Right atrium auricular region (tissue), 2 donors: ENCODE measurements at regions not wholly inside any gene's neighbourhood (a gene's known extent, or its start where the extent isn't known, plus 50 kb on each side); places are given as distances from the start of the nearest gene placed in this dataset.

Experiments used
- DNase-seq: peaks from one replicate; pipeline ENCODE4 v3.0.0-alpha.2; 2019; ENCODE audit warnings: low spot score
- H3K27ac ChIP-seq, 2 donors: fragments of 200-600 bp; sonication (generic); 1 replicate in 1 of 2; 2 replicates in 1 of 2; pipeline ENCODE4 v1.5.1; 2016 to 2019
- H3K27me3 ChIP-seq, 2 donors: fragments of 200-600 bp; sonication (generic); one replicate each; pipeline versions ENCODE4 v1.5.1 to v1.6.0; 2017 to 2019
- H3K36me3 ChIP-seq: fragments of 200-600 bp; sonication (generic); one replicate; pipeline ENCODE4 v1.5.1; 2016
- H3K4me1 ChIP-seq, 2 donors: fragments of 200-600 bp; sonication (generic); one replicate each; pipeline versions ENCODE4 v1.5.1 to v1.6.0; 2017 to 2019
- H3K4me3 ChIP-seq, 2 donors: fragments of 200-600 bp; sonication (generic); 1 replicate in 1 of 2; 2 replicates in 1 of 2; pipeline ENCODE4 v1.5.1; 2017 to 2019; ENCODE audit warnings: mild to moderate bottlenecking in 1 of 2, moderate library complexity in 1 of 2
- H3K9me3 ChIP-seq, 2 donors: fragments of 200-600 bp; sonication (generic); one replicate each; pipeline ENCODE4 v1.5.1; 2019
- TF ChIP-seq, protein P1 (sequence below), 2 donors: fragments of 200-600 bp; sonication (generic); IDR thresholded peaks; one replicate each; pipeline ENCODE4 v1.5.1; 2019; ENCODE audit warnings: antibody characterized with exemption in 2 of 2

DNA sequence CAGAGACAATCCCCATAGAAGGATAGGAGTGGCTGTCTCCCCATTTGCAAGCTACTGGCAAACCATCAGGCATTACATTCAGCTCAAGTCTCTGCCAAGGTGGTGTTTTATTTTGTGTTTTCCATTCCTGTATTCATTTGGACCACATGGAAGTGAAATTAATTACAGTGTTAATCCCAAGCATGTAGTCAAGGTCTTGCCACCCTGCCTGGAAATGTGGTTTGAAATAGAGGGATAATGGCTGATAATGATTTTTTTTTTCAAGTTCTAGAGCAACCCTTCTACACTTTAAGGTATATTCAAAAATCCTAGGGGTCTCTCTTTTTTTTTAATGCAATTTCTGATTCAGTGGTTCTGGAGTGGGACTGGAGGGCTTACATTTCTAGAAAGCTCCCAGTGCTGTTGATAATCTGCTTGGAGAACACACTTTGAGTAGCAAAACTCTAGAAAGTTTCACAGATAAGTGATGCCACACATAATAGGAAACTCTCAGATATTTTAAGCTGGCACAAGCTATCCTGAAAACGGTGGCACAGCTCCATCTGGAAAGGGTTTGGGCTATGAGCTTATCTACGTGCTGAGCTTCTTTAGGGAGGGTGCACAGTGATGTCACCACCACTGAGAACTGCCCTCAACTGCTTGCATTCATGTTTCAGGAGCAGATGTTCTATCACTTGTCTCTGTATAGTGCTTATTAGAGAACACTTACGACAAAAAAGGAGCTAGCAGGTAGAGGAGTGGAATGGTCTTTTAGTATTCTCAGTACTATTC is 140.1 kb upstream of the IL12A start:
- no peak for DNase-seq
- peaks cover 0 to 68% of the 10 kb centered on the region in 2 donors for H3K4me1 ChIP-seq

DNA sequence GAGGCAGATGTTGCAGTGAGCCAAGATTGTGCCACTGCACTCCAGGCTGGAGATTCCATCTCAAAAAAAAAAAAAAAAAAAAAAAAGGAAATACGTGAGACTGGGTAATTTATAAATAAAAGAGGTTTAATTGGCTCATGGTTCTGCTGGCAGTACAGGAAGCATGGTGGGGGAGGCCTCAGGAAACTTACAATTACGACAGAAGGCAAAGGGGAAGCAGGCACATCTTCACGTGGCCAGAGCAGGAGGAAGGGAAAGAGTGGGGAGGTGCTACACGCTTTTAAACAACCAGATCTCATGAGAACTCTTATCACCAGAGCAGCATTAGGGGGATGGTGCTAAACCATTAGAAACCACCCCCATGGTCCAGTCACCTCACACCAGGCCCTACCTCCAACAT is 138.2 kb upstream of the IL12A start:
- peaks cover 0 to 60% of the 10 kb centered on the region in 2 donors for H3K4me1 ChIP-seq
- no peaks in the 10 kb centered on the region for H3K9me3 ChIP-seq
- H3K36me3 ChIP-seq: no peaks in the 10 kb centered on the region
- H3K27me3 ChIP-seq: no peaks in the 10 kb centered on the region
- TF ChIP-seq, protein P1, sequence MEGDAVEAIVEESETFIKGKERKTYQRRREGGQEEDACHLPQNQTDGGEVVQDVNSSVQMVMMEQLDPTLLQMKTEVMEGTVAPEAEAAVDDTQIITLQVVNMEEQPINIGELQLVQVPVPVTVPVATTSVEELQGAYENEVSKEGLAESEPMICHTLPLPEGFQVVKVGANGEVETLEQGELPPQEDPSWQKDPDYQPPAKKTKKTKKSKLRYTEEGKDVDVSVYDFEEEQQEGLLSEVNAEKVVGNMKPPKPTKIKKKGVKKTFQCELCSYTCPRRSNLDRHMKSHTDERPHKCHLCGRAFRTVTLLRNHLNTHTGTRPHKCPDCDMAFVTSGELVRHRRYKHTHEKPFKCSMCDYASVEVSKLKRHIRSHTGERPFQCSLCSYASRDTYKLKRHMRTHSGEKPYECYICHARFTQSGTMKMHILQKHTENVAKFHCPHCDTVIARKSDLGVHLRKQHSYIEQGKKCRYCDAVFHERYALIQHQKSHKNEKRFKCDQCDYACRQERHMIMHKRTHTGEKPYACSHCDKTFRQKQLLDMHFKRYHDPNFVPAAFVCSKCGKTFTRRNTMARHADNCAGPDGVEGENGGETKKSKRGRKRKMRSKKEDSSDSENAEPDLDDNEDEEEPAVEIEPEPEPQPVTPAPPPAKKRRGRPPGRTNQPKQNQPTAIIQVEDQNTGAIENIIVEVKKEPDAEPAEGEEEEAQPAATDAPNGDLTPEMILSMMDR (IDR thresholded peaks at IDR 0.05): no peak
- no peak for DNase-seq
- H3K27ac ChIP-seq: peak overlapping the region in 1 of 2 donors; percentile 78
- H3K4me3 ChIP-seq: no peak overlapping the region

More for the DNA sequence above, 140.1 kb upstream of the IL12A start:
- no peaks in the 10 kb centered on the region for H3K9me3 ChIP-seq
- H3K27ac ChIP-seq: peak overlapping the region; percentile 48 to 65
- TF ChIP-seq, protein P1 (IDR thresholded peaks at IDR 0.05): no peak
- no peaks in the 10 kb centered on the region for H3K36me3 ChIP-seq
- H3K27me3 ChIP-seq: no peaks in the 10 kb centered on the region
- no peak overlapping the region for H3K4me3 ChIP-seq

DNA sequence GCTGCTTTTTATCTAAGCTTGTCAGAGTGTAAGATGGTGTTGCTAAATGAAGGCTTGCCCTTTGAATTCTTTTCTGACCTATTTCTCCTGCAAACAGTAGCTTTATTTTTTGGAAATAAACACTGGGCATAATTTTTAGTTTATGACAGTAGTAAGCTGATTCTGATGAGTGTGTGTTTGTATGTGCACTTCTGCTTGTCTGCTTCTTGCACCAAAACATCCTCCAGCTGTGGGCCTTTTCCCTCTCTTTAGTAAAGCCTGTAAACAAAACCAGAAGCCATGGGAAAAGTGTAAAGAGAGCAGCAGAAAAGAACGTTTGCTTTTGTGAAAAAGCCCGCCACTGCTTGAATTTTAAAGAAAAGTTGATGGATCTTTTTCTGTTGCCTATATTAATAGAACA is 136.4 kb upstream of the IL12A start:
- H3K4me1 ChIP-seq: peaks cover 0 to 77% of the 10 kb centered on the region in 2 donors

DNA sequence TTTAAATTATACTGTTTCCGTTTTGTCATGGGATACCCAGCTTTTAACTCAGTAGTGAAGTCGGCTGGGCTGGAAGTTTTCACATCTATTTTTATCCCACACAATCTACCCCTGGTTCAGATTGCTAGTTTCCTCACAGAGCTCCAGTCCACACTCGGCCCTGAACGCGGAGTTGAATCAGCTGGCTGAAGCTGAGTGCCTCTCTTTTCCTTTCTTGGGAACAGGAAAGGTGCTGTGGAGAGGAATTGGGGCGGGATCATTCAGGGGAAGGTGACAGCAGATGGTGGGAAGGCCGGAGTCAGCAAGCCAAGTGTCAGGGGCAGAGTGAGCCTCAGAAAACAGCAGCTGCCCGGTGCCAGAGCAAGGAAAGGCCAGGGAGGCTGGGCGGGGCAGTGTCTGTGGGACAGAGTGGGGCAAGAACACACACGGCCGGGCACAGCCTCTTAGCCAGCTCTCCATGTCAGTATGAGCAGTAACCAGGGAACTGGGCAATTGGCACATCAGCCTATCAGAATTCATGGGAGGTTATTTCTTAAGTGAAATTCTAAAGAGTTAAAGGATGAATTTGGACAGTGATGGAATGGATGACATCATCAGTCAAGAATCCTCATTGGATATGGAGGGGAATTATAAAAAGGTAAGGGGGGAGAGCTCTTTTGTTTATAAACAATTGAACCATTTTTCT is 135.7 kb upstream of the IL12A start:
- H3K4me3 ChIP-seq: peak overlapping the region; percentile 44 to 45
- no peaks in the 10 kb centered on the region for H3K27me3 ChIP-seq
- peak; percentile 79 for DNase-seq
- H3K27ac ChIP-seq: peak overlapping the region; percentile 78 to 82
- H3K9me3 ChIP-seq: no peaks in the 10 kb centered on the region
- TF ChIP-seq, protein P1 (IDR thresholded peaks at IDR 0.05): no peak
- H3K4me1 ChIP-seq: peaks cover 0 to 74% of the 10 kb centered on the region in 2 donors
- no peaks in the 10 kb centered on the region for H3K36me3 ChIP-seq

More for the DNA sequence above, 136.4 kb upstream of the IL12A start:
- DNase-seq: no peak
- TF ChIP-seq, protein P1 (IDR thresholded peaks at IDR 0.05): no peak
- Histone ChIP-seq H3K27me3 (no peaks in the 10 kb centered on the region), H3K9me3 (no peaks in the 10 kb centered on the region), H3K27ac (peak overlapping the region; percentile 78 to 82), H3K4me3 (peak overlapping the region in 1 of 2 donors; percentile 44), H3K36me3 (no peaks in the 10 kb centered on the region)

DNA sequence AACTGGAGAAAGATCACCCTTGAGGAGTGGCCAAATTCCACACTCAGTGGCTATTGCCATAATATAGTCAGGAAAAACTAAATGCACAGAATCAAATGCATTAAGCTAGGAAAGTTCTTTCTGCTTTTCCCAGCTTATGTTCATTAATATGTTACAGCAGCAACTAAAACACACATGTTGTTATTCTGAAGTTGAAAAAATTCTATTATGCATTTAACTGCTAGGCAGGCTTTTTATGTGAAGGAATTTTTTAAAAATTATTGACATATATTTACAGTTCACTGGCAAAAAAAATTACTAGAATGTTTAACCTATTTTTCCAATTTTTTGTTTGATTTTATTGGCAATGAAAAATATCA is 135.2 kb upstream of the IL12A start:
- peak overlapping the region; percentile 78 to 82 for H3K27ac ChIP-seq
- peak overlapping the region; percentile 44 to 45 for H3K4me3 ChIP-seq
- H3K9me3 ChIP-seq: no peaks in the 10 kb centered on the region
- DNase-seq: no peak
- H3K4me1 ChIP-seq: peaks cover 0 to 74% of the 10 kb centered on the region in 2 donors
- no peaks in the 10 kb centered on the region for H3K36me3 ChIP-seq
- H3K27me3 ChIP-seq: no peaks in the 10 kb centered on the region
- TF ChIP-seq, protein P1 (IDR thresholded peaks at IDR 0.05): no peak
